Right cardiac atrium (tissue), 5 donors: ENCODE measurements at regions not wholly inside any gene's neighbourhood (a gene's known extent, or its start where the extent isn't known, plus 50 kb on each side); places are given as distances from the start of the nearest gene placed in this dataset.

Experiments
- ATAC-seq, 2 donors: fragments of 200-7000 bp; cut with Tn5 transposase; one replicate each; pipeline versions ENCODE4 v1.8.0 to v1.9.1; 2020; ENCODE audit warnings: moderate library complexity in 2 of 2, mild to moderate bottlenecking in 1 of 2
- DNase-seq, 3 donors: peaks; one replicate each; pipeline ENCODE4 v3.0.0-alpha.2; 2020
- H3K27ac ChIP-seq: one replicate; pipeline ENCODE4 v1.5.1; 2013; ENCODE audit warnings: mild to moderate bottlenecking, low read length, control low read depth, moderate library complexity
- H3K27me3 ChIP-seq: one replicate; pipeline ENCODE4 v1.6.1; 2013; ENCODE audit not compliant: control insufficient read depth, insufficient read depth
- H3K4me1 ChIP-seq: one replicate; pipeline ENCODE4 v1.6.1; 2013; ENCODE audit warnings: low read length; ENCODE audit not compliant: control insufficient read depth, insufficient read depth
- H3K4me3 ChIP-seq: one replicate; pipeline ENCODE4 v1.5.1; 2013; ENCODE audit warnings: low read length, control low read depth
- H3K9me3 ChIP-seq: one replicate; pipeline ENCODE4 v1.6.1; 2013; ENCODE audit warnings: low read length; ENCODE audit not compliant: control insufficient read depth
- WGBS: extraction: QIAGEN DNeasy Blood & Tissue Kit; methylation state at CpG from one replicate; pipeline ENCODE4 v1.1.7; 2013; 5-methylcytosine and 5-hydroxymethylcytosine counted together
- intact Hi-C, 4 donors: fragments of 100-400 bp; cut with DNase I; formaldehyde crosslinking; loops; one replicate each; pipeline versions ENCODE4 v1.11.0 to v1.14.0; 2022 to 2023
- donor health status: healthy with polysubstance abuse.
- donor health status: DM: no; HTN: yes; CAD: no.
- donor health status: DM: no; HTN: no; CAD: no.
- donor health status: DM: no; HTN: yes; CAD: no; lungs with severe emphysema.
- donor health status: DM: yes; HTN: yes; CAD: no.

DNA sequence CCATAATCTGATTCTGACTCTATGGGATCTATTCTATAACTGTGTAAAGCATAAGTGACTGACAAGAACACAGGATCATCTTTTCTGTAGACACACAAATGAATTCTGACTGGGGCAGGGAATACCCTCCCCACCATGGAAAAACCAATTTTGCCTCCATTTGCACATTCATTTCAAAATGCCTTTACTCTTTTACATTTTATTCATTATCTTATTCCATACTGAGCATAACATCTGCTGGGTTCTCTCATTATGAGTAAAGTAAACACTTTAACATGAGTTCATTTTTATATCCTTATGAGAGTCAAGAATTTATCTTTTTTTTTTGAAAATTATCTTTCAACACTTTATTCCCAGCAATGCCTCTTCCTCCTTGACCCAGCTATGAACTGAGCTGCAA lies 163.5 kb downstream of the RNF152 start:
- Histone ChIP-seq H3K4me1 (peaks cover 3% of the 10 kb centered on the region), H3K27me3 (no peaks in the 10 kb centered on the region), H3K27ac (no peak overlapping the region), H3K9me3 (no peaks in the 10 kb centered on the region), H3K4me3 (no peak overlapping the region)
- intact Hi-C loops = no loop called here
- ATAC-seq = no peak
- no peak for DNase-seq

DNA sequence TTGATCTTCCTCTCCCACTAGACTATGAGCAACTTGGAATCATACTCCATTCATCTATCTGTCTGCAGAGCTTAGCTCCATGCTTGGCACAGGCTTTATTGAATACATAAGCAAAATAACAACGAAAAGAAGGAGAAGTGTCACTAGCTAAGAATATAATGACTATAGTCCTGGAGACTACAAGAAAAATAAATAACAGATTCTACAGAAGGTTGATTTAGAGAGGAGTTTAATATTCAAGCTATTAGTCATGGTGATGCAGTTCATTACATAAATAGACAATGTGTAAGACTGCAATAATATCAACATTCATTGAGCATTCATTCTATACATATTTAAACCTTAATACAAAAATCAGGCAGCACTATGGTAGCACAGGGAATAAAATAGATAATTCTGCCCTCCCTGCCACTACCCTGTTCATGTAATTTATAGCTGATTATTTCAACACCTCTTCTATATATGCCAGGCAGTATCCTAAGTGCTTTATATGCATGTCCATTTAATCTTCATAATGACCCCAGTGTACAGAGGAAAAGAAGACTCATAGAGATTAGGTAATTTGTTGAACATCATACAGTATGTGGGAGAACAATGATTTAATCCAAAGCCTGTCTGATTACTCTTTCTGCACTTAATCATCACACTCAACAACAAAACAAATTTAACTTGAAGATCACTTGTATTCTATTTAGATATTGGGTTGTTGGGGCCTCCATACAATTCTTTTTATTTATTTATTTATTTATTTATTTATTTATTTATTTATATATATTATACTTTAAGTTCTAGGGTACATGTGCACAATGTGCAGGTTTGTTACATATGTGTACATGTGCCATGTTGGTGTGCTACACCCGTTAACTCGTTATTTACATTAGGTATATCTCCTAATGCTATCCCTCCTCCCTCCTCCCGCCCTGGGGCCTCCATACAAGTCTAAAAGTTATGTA lies 165.3 kb downstream of the RNF152 start:
- intact Hi-C loops = no loop called here
- H3K4me3 ChIP-seq = no peak overlapping the region
- 84% methylated on average over 4 of the region's 4 CpGs for WGBS
- no peak for ATAC-seq
- no peaks in the 10 kb centered on the region for H3K27me3 ChIP-seq
- no peak for DNase-seq
- no peaks in the 10 kb centered on the region for H3K4me1 ChIP-seq
- H3K9me3 ChIP-seq = no peaks in the 10 kb centered on the region
- H3K27ac ChIP-seq = no peak overlapping the region

DNA sequence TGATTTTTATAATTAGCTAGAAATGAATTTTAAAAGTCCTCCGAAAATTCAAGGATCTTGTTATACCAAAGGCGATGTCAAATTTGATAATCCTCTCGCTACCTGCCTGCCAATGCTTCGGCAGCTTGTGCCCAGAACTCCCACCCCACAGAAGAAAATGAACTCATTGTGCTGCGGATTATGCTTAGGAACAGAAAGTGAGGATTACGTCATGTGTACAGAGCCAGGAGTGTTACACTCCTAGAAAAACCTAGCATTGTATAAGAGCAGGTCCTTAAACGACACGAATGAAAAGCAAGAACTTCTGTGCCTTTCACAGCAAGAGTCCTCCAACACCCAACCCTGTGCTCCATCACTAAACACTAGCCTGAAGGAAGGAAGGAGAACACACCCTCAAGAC lies 168.3 kb downstream of the RNF152 start:
- Histone ChIP-seq H3K9me3 (no peaks in the 10 kb centered on the region), H3K4me1 (no peaks in the 10 kb centered on the region), H3K27ac (no peak overlapping the region), H3K27me3 (no peaks in the 10 kb centered on the region), H3K4me3 (no peak overlapping the region)
- no peak for ATAC-seq
- 95% methylated on average over 8 of the region's 8 CpGs for WGBS
- DNase-seq = no peak
- intact Hi-C loops = no loop called here

DNA sequence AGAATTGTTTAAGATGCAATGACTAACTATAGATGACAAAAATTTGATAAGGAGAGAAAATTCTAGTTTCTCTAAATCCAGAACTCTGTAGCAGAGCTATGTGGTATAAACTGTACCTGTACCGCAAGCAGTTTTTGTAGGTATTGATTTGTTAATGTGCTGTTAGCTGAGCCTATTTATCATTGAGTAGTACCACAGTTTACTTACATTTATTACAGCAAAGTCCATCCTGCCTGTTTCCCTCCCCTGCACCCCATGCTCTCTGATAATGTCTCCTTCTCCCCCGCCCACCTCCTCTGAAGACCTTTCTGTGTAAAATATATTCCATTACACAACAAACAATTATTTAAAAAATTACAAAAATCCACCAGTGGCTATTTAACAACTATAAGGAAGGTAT lies 170.6 kb downstream of the RNF152 start:
- Histone ChIP-seq H3K9me3 (no peaks in the 10 kb centered on the region), H3K27me3 (no peaks in the 10 kb centered on the region), H3K4me1 (no peaks in the 10 kb centered on the region), H3K27ac (no peak overlapping the region), H3K4me3 (no peak overlapping the region)
- intact Hi-C loops = no loop called here
- DNase-seq (no peak), ATAC-seq (no peak)
- 96% methylated on average over 2 of the region's 2 CpGs for WGBS

DNA sequence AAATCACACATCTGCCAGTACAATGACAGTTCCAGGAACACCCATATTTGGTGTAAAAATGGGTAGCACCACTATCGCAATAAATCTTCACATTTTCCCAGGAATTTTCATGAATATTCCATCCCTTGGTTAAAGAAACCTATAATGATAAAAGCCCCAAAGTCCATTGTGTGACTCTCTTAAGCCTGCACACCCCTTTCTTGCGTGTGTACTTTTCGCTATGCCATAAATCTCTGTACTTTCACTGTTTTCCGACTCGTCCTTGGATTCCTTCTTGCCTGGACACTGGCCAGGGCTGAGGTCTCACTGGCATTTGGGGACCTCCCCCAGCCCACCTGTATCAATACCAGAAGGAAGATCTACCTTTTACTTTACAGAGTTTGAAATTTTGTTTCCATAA lies 172.3 kb downstream of the RNF152 start:
- ATAC-seq = no peak
- H3K4me1 ChIP-seq = no peaks in the 10 kb centered on the region
- intact Hi-C loops = no loop called here
- H3K4me3 ChIP-seq = no peak overlapping the region
- WGBS = 91% methylated on average over 5 of the region's 5 CpGs
- no peak for DNase-seq
- no peak overlapping the region for H3K27ac ChIP-seq
- H3K27me3 ChIP-seq = no peaks in the 10 kb centered on the region
- H3K9me3 ChIP-seq = no peaks in the 10 kb centered on the region

DNA sequence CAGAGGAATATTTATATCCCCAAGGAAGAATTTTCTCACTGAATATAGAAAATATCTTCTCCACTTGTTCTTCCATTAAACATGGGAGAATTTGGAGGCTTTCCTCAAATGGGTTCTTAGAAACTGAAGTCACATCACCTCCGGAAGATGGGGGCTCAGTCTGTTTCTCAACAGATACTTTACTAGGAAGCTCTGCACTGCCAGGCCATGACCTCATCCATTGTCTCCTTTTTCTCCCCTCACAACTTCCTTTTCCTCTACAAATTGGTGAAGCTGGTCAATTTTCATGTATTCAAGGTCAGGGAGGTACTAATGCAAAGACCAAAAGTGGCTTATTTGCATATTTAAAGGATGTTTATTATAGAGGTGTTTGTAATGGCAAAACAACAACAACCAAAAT lies 173.1 kb downstream of the RNF152 start:
- Histone ChIP-seq H3K4me1 (no peaks in the 10 kb centered on the region), H3K27me3 (no peaks in the 10 kb centered on the region), H3K4me3 (no peak overlapping the region), H3K9me3 (no peaks in the 10 kb centered on the region), H3K27ac (no peak overlapping the region)
- WGBS = 62% methylated on average over 1 of the region's 1 CpG
- intact Hi-C loops = no loop called here
- no peak for DNase-seq
- no peak for ATAC-seq

DNA sequence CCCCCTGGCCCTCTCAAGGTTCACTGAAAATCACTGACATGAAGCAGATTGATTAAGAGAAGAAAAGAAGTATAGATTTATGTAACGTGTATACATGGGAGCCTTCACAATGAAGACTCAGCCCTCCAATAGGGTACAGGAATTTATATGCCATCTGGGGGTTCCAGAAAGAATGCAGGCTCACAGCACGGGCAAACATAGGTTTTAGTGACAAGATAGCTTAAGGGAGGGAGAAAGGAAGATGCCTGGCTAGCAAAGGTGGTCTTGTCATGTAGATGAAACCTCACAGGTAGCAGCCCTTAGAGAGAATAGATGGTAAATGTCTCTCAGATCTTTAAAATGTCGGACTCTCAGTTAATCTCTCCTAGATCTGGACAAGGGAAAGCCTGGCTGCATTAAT lies 173.9 kb downstream of the RNF152 start:
- WGBS = 84% methylated on average over 3 of the region's 3 CpGs
- intact Hi-C loops = no loop called here
- ATAC-seq = no peak
- no peak overlapping the region for H3K27ac ChIP-seq
- no peaks in the 10 kb centered on the region for H3K4me1 ChIP-seq
- DNase-seq = no peak
- no peaks in the 10 kb centered on the region for H3K9me3 ChIP-seq
- no peak overlapping the region for H3K4me3 ChIP-seq
- H3K27me3 ChIP-seq = no peaks in the 10 kb centered on the region

DNA sequence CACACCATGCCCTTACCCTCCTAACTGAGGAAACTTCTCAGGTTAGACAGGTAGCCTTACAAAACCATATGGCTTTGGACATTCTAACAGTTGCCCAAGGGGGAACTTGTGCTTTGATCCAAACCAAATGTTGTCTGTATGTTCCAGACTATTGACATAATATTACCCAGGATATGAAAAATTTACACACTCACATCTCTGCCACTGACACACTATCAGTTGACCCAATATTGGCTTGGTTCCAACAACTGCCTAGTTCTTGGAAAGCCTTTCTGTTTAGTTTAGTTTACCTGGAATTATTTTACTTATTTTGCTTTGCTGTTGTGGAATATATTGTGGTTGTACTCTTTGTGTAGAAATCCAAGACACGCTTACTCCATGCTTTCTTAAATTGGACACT lies 178.4 kb downstream of the RNF152 start:
- Histone ChIP-seq H3K4me3 (no peak overlapping the region), H3K27me3 (no peaks in the 10 kb centered on the region), H3K9me3 (no peaks in the 10 kb centered on the region), H3K27ac (no peak overlapping the region), H3K4me1 (no peaks in the 10 kb centered on the region)
- no peak for DNase-seq
- intact Hi-C loops = no loop called here
- no peak for ATAC-seq
- 97% methylated on average over 1 of the region's 1 CpG for WGBS

DNA sequence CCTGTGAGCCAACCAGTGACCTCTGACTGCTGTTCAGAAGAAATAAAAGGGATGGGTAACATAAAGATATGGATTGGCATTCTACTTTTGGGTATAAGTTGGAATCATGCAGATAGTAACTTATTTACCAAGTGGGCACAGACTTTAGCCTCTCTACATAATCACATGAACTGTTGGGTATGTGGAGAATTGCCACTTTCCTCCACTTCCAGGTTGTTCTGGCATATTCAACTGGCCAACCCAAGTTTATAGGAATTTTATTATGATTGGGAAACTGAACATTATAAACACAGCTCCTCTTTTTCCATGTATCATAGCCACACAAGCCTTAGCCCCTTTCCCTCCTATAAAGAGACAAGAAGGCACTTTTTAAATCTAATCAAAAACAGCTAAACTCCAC lies 179.3 kb downstream of the RNF152 start:
- no peaks in the 10 kb centered on the region for H3K4me1 ChIP-seq
- ATAC-seq (no peak), DNase-seq (no peak)
- H3K27ac ChIP-seq = no peak overlapping the region
- no peak overlapping the region for H3K4me3 ChIP-seq
- H3K27me3 ChIP-seq = no peaks in the 10 kb centered on the region
- no peaks in the 10 kb centered on the region for H3K9me3 ChIP-seq
- intact Hi-C loops = no loop called here

DNA sequence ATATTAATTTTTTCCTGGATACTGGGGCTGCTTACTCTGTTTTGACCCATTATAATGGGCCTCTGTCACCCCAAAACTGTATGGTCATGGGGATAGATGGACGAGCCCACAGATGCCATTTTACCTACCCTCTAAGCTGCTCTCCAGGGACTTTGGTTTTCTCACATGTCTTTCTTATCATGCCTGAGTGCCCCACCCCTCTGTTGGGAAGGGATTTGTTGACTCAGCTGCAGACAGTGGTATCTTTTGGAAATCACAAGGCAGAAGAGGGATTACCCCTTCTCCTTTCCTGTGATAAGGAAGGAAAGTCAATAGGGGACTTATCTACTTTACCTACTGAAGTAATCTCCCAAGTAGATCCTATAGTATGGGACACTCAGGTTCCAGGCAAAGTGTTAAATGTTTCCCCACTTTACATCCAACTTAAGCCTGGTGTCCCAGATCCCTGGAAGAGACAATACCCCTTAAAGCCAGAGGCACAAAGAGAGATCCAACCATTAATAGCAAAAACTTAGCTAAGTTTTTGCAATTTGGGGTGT lies 182.7 kb downstream of the RNF152 start:
- ATAC-seq (no peak), DNase-seq (no peak)

DNA sequence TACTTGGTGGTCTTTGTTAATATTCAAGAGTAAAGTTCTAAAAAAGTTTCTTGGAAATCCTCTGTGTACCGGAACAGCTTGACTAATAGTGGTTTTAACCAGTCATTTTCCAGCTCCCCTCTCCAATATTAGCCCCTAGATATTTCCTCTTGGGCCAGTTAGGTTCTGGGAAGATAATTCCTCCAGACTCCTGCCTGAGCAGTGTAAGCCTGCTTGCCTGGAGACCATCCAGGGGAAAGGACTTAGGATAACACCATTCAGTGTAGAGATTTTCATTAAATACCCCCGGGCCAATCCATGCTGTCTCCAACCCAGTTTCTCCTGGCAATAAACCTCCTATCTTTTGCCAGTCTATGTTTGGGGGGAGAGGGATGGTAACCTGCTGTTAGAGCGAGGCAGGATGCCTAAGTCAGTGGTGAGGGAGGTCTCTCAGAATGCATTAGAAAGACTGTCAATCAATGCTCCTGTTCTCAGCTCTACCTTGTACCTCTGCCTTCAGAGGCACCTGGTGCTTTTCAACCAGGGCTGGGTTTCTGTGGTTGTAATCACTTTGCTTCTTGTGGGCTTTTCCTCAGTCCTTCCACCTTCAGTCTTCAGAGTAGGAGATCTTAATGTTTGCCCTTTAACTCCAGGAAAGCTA lies 186.4 kb downstream of the RNF152 start:
- 59% methylated on average over 3 of the region's 3 CpGs for WGBS
- ATAC-seq (peak in 1 of 2 donors; percentile 52), DNase-seq (no peak)
- no peak overlapping the region for H3K4me3 ChIP-seq
- H3K9me3 ChIP-seq = no peaks in the 10 kb centered on the region
- no peaks in the 10 kb centered on the region for H3K27me3 ChIP-seq
- intact Hi-C loops = no loop called here
- no peaks in the 10 kb centered on the region for H3K4me1 ChIP-seq
- H3K27ac ChIP-seq = no peak overlapping the region

More for the DNA sequence above, 182.7 kb downstream of the RNF152 start:
- H3K9me3 ChIP-seq = no peaks in the 10 kb centered on the region
- no peak overlapping the region for H3K4me3 ChIP-seq
- intact Hi-C loops = no loop called here
- 73% methylated on average over 1 of the region's 1 CpG for WGBS
- H3K27me3 ChIP-seq = no peaks in the 10 kb centered on the region
- H3K4me1 ChIP-seq = no peaks in the 10 kb centered on the region
- H3K27ac ChIP-seq = no peak overlapping the region
